ENCODE measurements at regions not wholly inside any gene's neighbourhood (a gene's known extent, or its start where the extent isn't known, plus 50 kb on each side); places are given as distances from the start of the nearest gene placed in this dataset.

GRCh38 chr9:17846948-17847655, 268.2 kb downstream of the SH3GL2 start:
- TF ChIP-seq CTCF (IDR thresholded peaks at IDR 0.05 in 4 of 5, conservative IDR thresholded peaks at IDR 0.05 in 1 of 5) = no peak
- TF ChIP-seq POLR2A (IDR thresholded peaks at IDR 0.05) = no peak
- Histone ChIP-seq H3K4me1 (no peaks in the 10 kb centered on the region), H3K4me3 (no peak overlapping the region), H3K27me3 (no peaks in the 10 kb centered on the region), H3K27ac (no peak overlapping the region), H3K9me3 (no peaks in the 10 kb centered on the region), H3K36me3 (no peaks in the 10 kb centered on the region)
- intact Hi-C loops (cut with DNase I; ENCODE audit: low total_unique reads) (no loop called here), in situ Hi-C loops (cut with MboI; ENCODE audit: low sequenced_read_pairs in 4 of 4) (no loop called here)
- DNase-seq (no peak), ATAC-seq (no peak)

GRCh38 chr9:17847908-17848307, 269.0 kb downstream of the SH3GL2 start:
- Histone ChIP-seq H3K36me3 (no peaks in the 10 kb centered on the region), H3K4me3 (no peak overlapping the region), H3K27me3 (no peaks in the 10 kb centered on the region), H3K4me1 (no peaks in the 10 kb centered on the region), H3K27ac (no peak overlapping the region), H3K9me3 (no peaks in the 10 kb centered on the region)
- DNase-seq (no peak), ATAC-seq (no peak)
- in situ Hi-C loops (cut with MboI; ENCODE audit: low sequenced_read_pairs in 4 of 4) = no loop called here
- intact Hi-C loops (cut with DNase I; ENCODE audit: low total_unique reads) = no loop called here
- TF ChIP-seq CTCF (IDR thresholded peaks at IDR 0.05 in 4 of 5, conservative IDR thresholded peaks at IDR 0.05 in 1 of 5) (no peak), POLR2A (IDR thresholded peaks at IDR 0.05) (no peak)

GRCh38 chr9:17852108-17852507, 273.2 kb downstream of the SH3GL2 start:
- intact Hi-C loops (cut with DNase I; ENCODE audit: low total_unique reads) = no loop called here
- Histone ChIP-seq H3K9me3 (no peaks in the 10 kb centered on the region), H3K36me3 (no peaks in the 10 kb centered on the region), H3K4me1 (no peaks in the 10 kb centered on the region), H3K4me3 (no peak overlapping the region), H3K27ac (no peak overlapping the region), H3K27me3 (no peaks in the 10 kb centered on the region)
- in situ Hi-C loops (cut with MboI; ENCODE audit: low sequenced_read_pairs in 4 of 4) = no loop called here
- TF ChIP-seq POLR2A (IDR thresholded peaks at IDR 0.05) (no peak), CTCF (IDR thresholded peaks at IDR 0.05 in 4 of 5, conservative IDR thresholded peaks at IDR 0.05 in 1 of 5) (no peak)
- DNase-seq (no peak), ATAC-seq (no peak)

DNA sequence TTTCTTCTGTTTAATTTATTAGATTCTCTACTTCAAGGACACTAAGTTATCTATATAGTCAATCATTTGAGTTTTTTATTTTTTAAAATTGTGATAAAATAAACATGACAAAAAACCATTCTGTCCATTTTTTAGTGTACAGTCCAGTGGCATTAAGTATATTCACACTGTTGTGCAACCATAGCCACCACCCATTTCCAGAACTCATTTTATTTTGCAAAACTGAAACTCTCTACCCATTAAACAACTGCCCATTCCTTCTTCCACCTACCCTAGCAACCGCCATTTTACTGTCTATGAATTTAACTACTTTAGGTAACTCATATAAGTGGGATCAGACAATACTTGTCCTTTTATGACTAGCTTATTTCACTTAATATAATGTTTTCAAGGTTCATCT, 275.6 kb downstream of the SH3GL2 start:
- H3K36me3 ChIP-seq = no peaks in the 10 kb centered on the region
- no peak for DNase-seq
- intact Hi-C loops (cut with DNase I; ENCODE audit: low total_unique reads) = no loop called here
- no peaks in the 10 kb centered on the region for H3K9me3 ChIP-seq
- in situ Hi-C loops (cut with MboI; ENCODE audit: low sequenced_read_pairs in 4 of 4) = no loop called here
- no peak for TF ChIP-seq CTCF (IDR thresholded peaks at IDR 0.05 in 4 of 5, conservative IDR thresholded peaks at IDR 0.05 in 1 of 5)
- TF ChIP-seq POLR2A (IDR thresholded peaks at IDR 0.05) = no peak
- no peak overlapping the region for H3K27ac ChIP-seq
- H3K4me3 ChIP-seq = no peak overlapping the region
- no peaks in the 10 kb centered on the region for H3K27me3 ChIP-seq
- no peak for ATAC-seq
- no peaks in the 10 kb centered on the region for H3K4me1 ChIP-seq

DNA sequence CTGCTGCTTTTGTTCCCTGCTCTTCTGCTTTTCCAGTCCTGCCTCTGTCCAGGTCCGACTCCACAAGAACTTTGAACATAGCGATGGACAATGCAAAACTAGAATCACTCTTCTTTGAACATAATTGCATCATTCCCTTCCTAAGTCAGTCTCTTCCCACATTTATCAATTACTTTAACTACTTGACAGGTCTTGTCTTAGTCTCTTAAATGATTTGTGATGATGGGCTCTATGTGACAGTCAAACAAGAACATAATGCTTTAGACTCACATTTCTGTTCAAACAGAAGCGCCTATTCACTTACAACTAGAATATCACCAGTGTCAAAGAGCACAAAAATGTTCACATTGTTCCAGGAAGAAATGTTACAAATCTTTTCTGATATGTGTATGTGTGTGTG, 278.1 kb downstream of the SH3GL2 start:
- no peaks in the 10 kb centered on the region for H3K27me3 ChIP-seq
- DNase-seq (no peak), ATAC-seq (no peak)
- H3K36me3 ChIP-seq = no peaks in the 10 kb centered on the region
- no peaks in the 10 kb centered on the region for H3K9me3 ChIP-seq
- in situ Hi-C loops (cut with MboI; ENCODE audit: low sequenced_read_pairs in 4 of 4) (no loop called here), intact Hi-C loops (cut with DNase I; ENCODE audit: low total_unique reads) (no loop called here)
- TF ChIP-seq POLR2A (IDR thresholded peaks at IDR 0.05) (no peak), CTCF (IDR thresholded peaks at IDR 0.05 in 4 of 5, conservative IDR thresholded peaks at IDR 0.05 in 1 of 5) (no peak)
- no peak overlapping the region for H3K27ac ChIP-seq
- H3K4me1 ChIP-seq = no peaks in the 10 kb centered on the region
- no peak overlapping the region for H3K4me3 ChIP-seq
